ENCODE measurements at regions not wholly inside any gene's neighbourhood (a gene's known extent, or its start where the extent isn't known, plus 50 kb on each side); places are given as distances from the start of the nearest gene placed in this dataset.

GRCh38 chr5:63170486-63170885 is 591.9 kb downstream of the LRRC70 start (continued):
- TF ChIP-seq CHD7 (IDR thresholded peaks at IDR 0.05; ENCODE audit: insufficient replicate concordance, low read length): no peak
- no peak for TF ChIP-seq BRCA1 (IDR thresholded peaks at IDR 0.05; ENCODE audit: low read depth, low read length)
- TF ChIP-seq CBX5 (IDR thresholded peaks at IDR 0.05; ENCODE audit: low read depth, low read length): no peak
- no peak for TF ChIP-seq POLR2AphosphoS5 (IDR thresholded peaks at IDR 0.05; ENCODE audit: low read depth, low read length)
- no peak for TF ChIP-seq GABPA (IDR thresholded peaks at IDR 0.05; ENCODE audit: borderline replicate concordance, insufficient read depth, low read length)
- TF ChIP-seq EP300 (IDR thresholded peaks at IDR 0.05; ENCODE audit: borderline replicate concordance in 1 of 2, low read depth in 2 of 2, low read length in 2 of 2): no peak
- no peak for TF ChIP-seq CTBP2 (IDR thresholded peaks at IDR 0.05; ENCODE audit: borderline replicate concordance, insufficient read depth, insufficient read length, low read length)
- TF ChIP-seq EGR1 (IDR thresholded peaks at IDR 0.05; ENCODE audit: borderline replicate concordance, low read depth, low read length): no peak
- TF ChIP-seq RBBP5 (IDR thresholded peaks at IDR 0.05; ENCODE audit: borderline replicate concordance, low read depth, low read length): no peak
- no peak for TF ChIP-seq TAF7 (optimal IDR thresholded peaks at IDR 0.05; ENCODE audit: borderline replicate concordance, low read depth, low read length)
- TF ChIP-seq SIX5 (IDR thresholded peaks at IDR 0.05; ENCODE audit: low read depth, low read length): no peak

Measured in H1 (cell line).